GM12878 (cell line): ENCODE measurements at regions not wholly inside any gene's neighbourhood (a gene's known extent, or its start where the extent isn't known, plus 50 kb on each side); places are given as distances from the start of the nearest gene placed in this dataset.

Experiments
- ATAC-seq: fragments of 200-7000 bp; cut with Tn5 transposase; 3 replicates; pipeline ENCODE4 v1.9.1; 2020; ENCODE audit warnings: mild to moderate bottlenecking, moderate library complexity
- BruUV-seq: library from RNA; stranded (reverse); fragments of 400-500 nt; replicated peaks from 2 replicates; lab custom pipeline; 2021; lab: Mats Ljungman, UMichigan
- CTCF ChIA-PET: fragments of 300-600 bp; sonication (Branson Sonifier 250); formaldehyde crosslinking; extraction: SDS; loops from one replicate; lab custom pipeline; 2021; ENCODE audit warnings: inconsistent platforms; lab: Yijun Ruan, JAX
- POLR2A ChIA-PET: fragments of 350-600 bp; formaldehyde crosslinking; extraction: SDS; loops from one replicate; lab custom pipeline; 2021; ENCODE audit warnings: inconsistent platforms; lab: Charles Lee
- RAD21 ChIA-PET: fragments of 300-600 bp; sonication (Branson Sonifier 250); formaldehyde crosslinking; loops from one replicate; lab custom pipeline; 2023; ENCODE audit warnings: antibody characterized with exemption; ENCODE audit not compliant: unreplicated experiment; lab: Charles Lee
- SMC1A ChIA-PET: fragments of 300-600 bp; sonication (Branson Sonifier 250); formaldehyde crosslinking; loops from one replicate; lab custom pipeline; 2023; ENCODE audit not compliant: unreplicated experiment, uncharacterized antibody; lab: Charles Lee
- DNase-seq: peaks from one replicate; pipeline ENCODE4 v3.0.0-alpha.2; 2011; ENCODE audit warnings: low read depth, low spot score
- FAIRE-seq: peaks from 3 replicates; lab custom pipeline; 2011; peaks lifted over from hg19 to GRCh38; lab: Jason Lieb, UNC
- H2AFZ ChIP-seq: 2 replicates; pipeline ENCODE4 v1.6.0; 2011; ENCODE audit warnings: low read depth, low read length, control low read depth; ENCODE audit not compliant: control insufficient read depth
- H3K27ac ChIP-seq: 2 replicates; pipeline ENCODE4 v1.5.1; 2011; ENCODE audit warnings: control low read depth; ENCODE audit not compliant: control insufficient read depth, insufficient read depth
- H3K27me3 ChIP-seq, 2 experiments: replicated peaks in 1 of 2; 2 replicates each; pipeline versions ENCODE4 v1.6.0 to v1.6.1; 2011; ENCODE audit warnings: low read length in 1 of 2; ENCODE audit not compliant: control insufficient read depth in 2 of 2, insufficient read depth in 2 of 2
- H3K36me3 ChIP-seq, 2 experiments: 2 replicates each; pipeline ENCODE4 v1.5.1; 2011; ENCODE audit warnings: low read length in 1 of 2; ENCODE audit not compliant: control insufficient read depth in 2 of 2, insufficient read depth in 2 of 2
- H3K4me1 ChIP-seq: 2 replicates; pipeline ENCODE4 v1.6.1; 2011; ENCODE audit warnings: mild to moderate bottlenecking, low read length, moderate library complexity, mixed read lengths; ENCODE audit not compliant: control insufficient read depth, insufficient read depth
- H3K4me2 ChIP-seq: 2 replicates; pipeline ENCODE4 v1.6.0; 2011; ENCODE audit warnings: control low read depth; ENCODE audit not compliant: control insufficient read depth, insufficient read depth
- H3K4me3 ChIP-seq: fragments of 200-600 bp; sonication (generic); 2 replicates; pipeline ENCODE4 v1.5.1; 2016
- H3K79me2 ChIP-seq: 2 replicates; pipeline ENCODE4 v1.6.0; 2011; ENCODE audit warnings: low read length; ENCODE audit not compliant: control insufficient read depth, insufficient read depth
- H3K9ac ChIP-seq: 2 replicates; pipeline ENCODE4 v1.8.0; 2011; ENCODE audit warnings: low read length, control low read depth, mixed read lengths; ENCODE audit not compliant: control insufficient read depth, insufficient read depth
- H3K9me3 ChIP-seq: replicated peaks from 3 replicates; pipeline ENCODE4 v1.5.1; 2011; ENCODE audit warnings: mild to moderate bottlenecking, low read length; ENCODE audit not compliant: control insufficient read depth, insufficient read depth
- H4K20me1 ChIP-seq: 2 replicates; pipeline ENCODE4 v1.6.0; 2011; ENCODE audit not compliant: control insufficient read depth, insufficient read depth
- ESRRA ChIP-seq: IDR thresholded peaks from 2 replicates; pipeline ENCODE4 v1.6.1; 2012; ENCODE audit warnings: mild to moderate bottlenecking, low read length, improper control_type of control experiment
- MTA2 ChIP-seq: fragments of 450-650 bp; IDR thresholded peaks from 2 replicates; pipeline ENCODE4 v1.6.1; 2016; ENCODE audit warnings: low read depth, mild to moderate bottlenecking, moderate library complexity
- POU2F2 ChIP-seq: IDR thresholded peaks from 3 replicates; pipeline ENCODE4 v1.6.1; 2011; ENCODE audit warnings: low read depth, mild to moderate bottlenecking, low read length, borderline replicate concordance
- TAF1 ChIP-seq: IDR thresholded peaks from 2 replicates; pipeline ENCODE4 v1.6.1; 2011; ENCODE audit warnings: mild to moderate bottlenecking, low read depth, low read length, borderline replicate concordance
- WRNIP1 ChIP-seq: IDR thresholded peaks from 2 replicates; pipeline ENCODE4 v1.6.1; 2011; ENCODE audit warnings: low read depth, low read length, improper control_type of control experiment, borderline replicate concordance
- ZBTB4 ChIP-seq: fragments of 450-650 bp; formaldehyde crosslinking; IDR thresholded peaks from 2 replicates; pipeline ENCODE4 v1.4.0; 2022; ENCODE audit warnings: mild to moderate bottlenecking, moderate library complexity
- WGBS: methylation state at CpG from one replicate; pipeline ENCODE4 v1.1.6; 2016; ENCODE audit warnings: low lambda C conversion rate; ENCODE audit not compliant: insufficient replicate concordance, insufficient coverage; ENCODE audit errors: missing lambda C conversion rate; 5-methylcytosine and 5-hydroxymethylcytosine counted together
- in situ Hi-C: fragments of 300-500 bp; cut with MboI; formaldehyde crosslinking; loops from 9 replicates; pipeline ENCODE4 v1.14.3; 2018; ENCODE audit warnings: mixed read lengths
- intact Hi-C: fragments of 100-400 bp; cut with micrococcal nuclease; formaldehyde crosslinking; loops from one replicate; pipeline ENCODE4 v1.14.2; 2022; ENCODE audit not compliant: unreplicated experiment
- TF ChIP-seq, protein P1 (sequence below): IDR thresholded peaks from 2 replicates; pipeline ENCODE4 v1.6.1; 2012; ENCODE audit warnings: low read depth, low read length, improper control_type of control experiment
- TF ChIP-seq, protein P2 (sequence below): fragments of 450-650 bp; conservative IDR thresholded peaks from 2 replicates; pipeline ENCODE4 v1.6.1; 2017; ENCODE audit warnings: mild to moderate bottlenecking, moderate library complexity
- TF ChIP-seq, protein P3 (sequence below): fragments of 450-650 bp; formaldehyde crosslinking; IDR thresholded peaks from 2 replicates; pipeline ENCODE4 v1.5.0; 2022; ENCODE audit warnings: mild to moderate bottlenecking, missing genetic modification characterization

DNA sequence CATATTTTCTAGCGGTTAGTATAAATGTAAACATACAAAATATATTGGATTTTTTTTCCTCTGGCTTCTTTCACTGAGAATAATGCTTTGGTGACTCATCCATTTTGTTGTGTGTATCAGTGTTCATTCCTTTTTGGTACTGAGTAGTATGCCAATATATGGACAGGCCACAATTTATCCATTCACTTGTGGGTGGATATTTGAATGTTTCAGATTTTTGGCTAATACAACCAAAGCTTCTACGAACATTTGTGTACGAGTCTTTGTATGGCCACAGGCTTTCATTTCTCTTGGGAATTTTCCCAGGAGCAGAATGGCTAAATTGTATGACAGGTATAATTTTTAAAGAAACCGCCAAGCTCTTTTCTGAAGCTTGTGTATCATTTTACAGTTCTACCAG, 677.5 kb downstream of the HDGFL1 start:
- no peak overlapping the region for H3K27ac ChIP-seq
- POLR2A ChIA-PET, result no interaction called here
- no peaks in the 10 kb centered on the region for H3K9me3 ChIP-seq
- no peak for ATAC-seq
- RAD21 ChIA-PET, result no interaction called here
- H3K4me3 ChIP-seq, result no peak overlapping the region
- H3K79me2 ChIP-seq, result no peaks in the 10 kb centered on the region
- CTCF ChIA-PET, result no interaction called here
- H3K4me1 ChIP-seq, result no peaks in the 10 kb centered on the region
- H3K4me2 ChIP-seq, result no peak overlapping the region
- FAIRE-seq, result no peak
- SMC1A ChIA-PET, result no interaction called here
- no peak for TF ChIP-seq POU2F2
- TF ChIP-seq MTA2, result no peak
- TF ChIP-seq, protein P1, sequence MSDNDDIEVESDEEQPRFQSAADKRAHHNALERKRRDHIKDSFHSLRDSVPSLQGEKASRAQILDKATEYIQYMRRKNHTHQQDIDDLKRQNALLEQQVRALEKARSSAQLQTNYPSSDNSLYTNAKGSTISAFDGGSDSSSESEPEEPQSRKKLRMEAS, result no peak
- TF ChIP-seq, protein P2, sequence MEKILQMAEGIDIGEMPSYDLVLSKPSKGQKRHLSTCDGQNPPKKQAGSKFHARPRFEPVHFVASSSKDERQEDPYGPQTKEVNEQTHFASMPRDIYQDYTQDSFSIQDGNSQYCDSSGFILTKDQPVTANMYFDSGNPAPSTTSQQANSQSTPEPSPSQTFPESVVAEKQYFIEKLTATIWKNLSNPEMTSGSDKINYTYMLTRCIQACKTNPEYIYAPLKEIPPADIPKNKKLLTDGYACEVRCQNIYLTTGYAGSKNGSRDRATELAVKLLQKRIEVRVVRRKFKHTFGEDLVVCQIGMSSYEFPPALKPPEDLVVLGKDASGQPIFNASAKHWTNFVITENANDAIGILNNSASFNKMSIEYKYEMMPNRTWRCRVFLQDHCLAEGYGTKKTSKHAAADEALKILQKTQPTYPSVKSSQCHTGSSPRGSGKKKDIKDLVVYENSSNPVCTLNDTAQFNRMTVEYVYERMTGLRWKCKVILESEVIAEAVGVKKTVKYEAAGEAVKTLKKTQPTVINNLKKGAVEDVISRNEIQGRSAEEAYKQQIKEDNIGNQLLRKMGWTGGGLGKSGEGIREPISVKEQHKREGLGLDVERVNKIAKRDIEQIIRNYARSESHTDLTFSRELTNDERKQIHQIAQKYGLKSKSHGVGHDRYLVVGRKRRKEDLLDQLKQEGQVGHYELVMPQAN, result no peak
- no peak for TF ChIP-seq WRNIP1
- no peaks in the 10 kb centered on the region for H4K20me1 ChIP-seq
- DNase-seq, result no peak
- in situ Hi-C loops, result no loop called here
- H3K36me3 ChIP-seq, result no peaks in the 10 kb centered on the region
- 32% methylated on average over 4 of the region's 4 CpGs for WGBS
- no peak overlapping the region for H3K9ac ChIP-seq
- intact Hi-C loops, result no loop called here
- no peaks in the 10 kb centered on the region for H3K27me3 ChIP-seq
- BruUV-seq, result no TSS peak
- H2AFZ ChIP-seq, result no peak overlapping the region

- DNase-seq, result no peak
- no peaks in the 10 kb centered on the region for H3K79me2 ChIP-seq
- RAD21 ChIA-PET, result no interaction called here
- H3K27ac ChIP-seq, result no peak overlapping the region
- H4K20me1 ChIP-seq, result no peaks in the 10 kb centered on the region
- POLR2A ChIA-PET, result no interaction called here
- no peaks in the 10 kb centered on the region for H3K9me3 ChIP-seq
- H3K9ac ChIP-seq, result no peak overlapping the region
- CTCF ChIA-PET, result no interaction called here
- H3K36me3 ChIP-seq, result no peaks in the 10 kb centered on the region
- intact Hi-C loops, result no loop called here
- no TSS peak for BruUV-seq
- 3% methylated on average over 2 of the region's 2 CpGs for WGBS
- SMC1A ChIA-PET, result no interaction called here
- H3K4me3 ChIP-seq, result no peak overlapping the region
- in situ Hi-C loops, result no loop called here
- FAIRE-seq, result peak; percentile 18
- no peaks in the 10 kb centered on the region for H3K27me3 ChIP-seq
- H2AFZ ChIP-seq, result no peak overlapping the region
- no peak for ATAC-seq
- H3K4me2 ChIP-seq, result no peak overlapping the region
- H3K4me1 ChIP-seq, result no peaks in the 10 kb centered on the region
- TF ChIP-seq, protein P3, sequence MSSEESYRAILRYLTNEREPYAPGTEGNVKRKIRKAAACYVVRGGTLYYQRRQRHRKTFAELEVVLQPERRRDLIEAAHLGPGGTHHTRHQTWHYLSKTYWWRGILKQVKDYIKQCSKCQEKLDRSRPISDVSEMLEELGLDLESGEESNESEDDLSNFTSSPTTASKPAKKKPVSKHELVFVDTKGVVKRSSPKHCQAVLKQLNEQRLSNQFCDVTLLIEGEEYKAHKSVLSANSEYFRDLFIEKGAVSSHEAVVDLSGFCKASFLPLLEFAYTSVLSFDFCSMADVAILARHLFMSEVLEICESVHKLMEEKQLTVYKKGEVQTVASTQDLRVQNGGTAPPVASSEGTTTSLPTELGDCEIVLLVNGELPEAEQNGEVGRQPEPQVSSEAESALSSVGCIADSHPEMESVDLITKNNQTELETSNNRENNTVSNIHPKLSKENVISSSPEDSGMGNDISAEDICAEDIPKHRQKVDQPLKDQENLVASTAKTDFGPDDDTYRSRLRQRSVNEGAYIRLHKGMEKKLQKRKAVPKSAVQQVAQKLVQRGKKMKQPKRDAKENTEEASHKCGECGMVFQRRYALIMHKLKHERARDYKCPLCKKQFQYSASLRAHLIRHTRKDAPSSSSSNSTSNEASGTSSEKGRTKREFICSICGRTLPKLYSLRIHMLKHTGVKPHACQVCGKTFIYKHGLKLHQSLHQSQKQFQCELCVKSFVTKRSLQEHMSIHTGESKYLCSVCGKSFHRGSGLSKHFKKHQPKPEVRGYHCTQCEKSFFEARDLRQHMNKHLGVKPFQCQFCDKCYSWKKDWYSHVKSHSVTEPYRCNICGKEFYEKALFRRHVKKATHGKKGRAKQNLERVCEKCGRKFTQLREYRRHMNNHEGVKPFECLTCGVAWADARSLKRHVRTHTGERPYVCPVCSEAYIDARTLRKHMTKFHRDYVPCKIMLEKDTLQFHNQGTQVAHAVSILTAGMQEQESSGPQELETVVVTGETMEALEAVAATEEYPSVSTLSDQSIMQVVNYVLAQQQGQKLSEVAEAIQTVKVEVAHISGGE (CRISPR knock-in tag), result no peak
- TF ChIP-seq TAF1, result no peak
- no peak for TF ChIP-seq ZBTB4 (CRISPR knock-in tag)
- TF ChIP-seq ESRRA, result no peak
Measured at GRCh38 chr6:23250556-23250955, 681.2 kb downstream of the HDGFL1 start.
